GM21576 (cell line): ENCODE measurements at regions not wholly inside any gene's neighbourhood (a gene's known extent, or its start where the extent isn't known, plus 50 kb on each side); places are given as distances from the start of the nearest gene placed in this dataset.
"Not testable (repeated sequence)": the region's sequence is repeated elsewhere in the genome, so short reads cannot be mapped to it uniquely, and the experiment has no call there.

ENCODE experiments used
- ATAC-seq: cut with Tn5 transposase; IDR thresholded peaks from one replicate; pipeline ENCODE4 v1.9.1; 2021; ENCODE audit warnings: mild to moderate bottlenecking, moderate library complexity; ENCODE audit not compliant: unreplicated experiment

DNA sequence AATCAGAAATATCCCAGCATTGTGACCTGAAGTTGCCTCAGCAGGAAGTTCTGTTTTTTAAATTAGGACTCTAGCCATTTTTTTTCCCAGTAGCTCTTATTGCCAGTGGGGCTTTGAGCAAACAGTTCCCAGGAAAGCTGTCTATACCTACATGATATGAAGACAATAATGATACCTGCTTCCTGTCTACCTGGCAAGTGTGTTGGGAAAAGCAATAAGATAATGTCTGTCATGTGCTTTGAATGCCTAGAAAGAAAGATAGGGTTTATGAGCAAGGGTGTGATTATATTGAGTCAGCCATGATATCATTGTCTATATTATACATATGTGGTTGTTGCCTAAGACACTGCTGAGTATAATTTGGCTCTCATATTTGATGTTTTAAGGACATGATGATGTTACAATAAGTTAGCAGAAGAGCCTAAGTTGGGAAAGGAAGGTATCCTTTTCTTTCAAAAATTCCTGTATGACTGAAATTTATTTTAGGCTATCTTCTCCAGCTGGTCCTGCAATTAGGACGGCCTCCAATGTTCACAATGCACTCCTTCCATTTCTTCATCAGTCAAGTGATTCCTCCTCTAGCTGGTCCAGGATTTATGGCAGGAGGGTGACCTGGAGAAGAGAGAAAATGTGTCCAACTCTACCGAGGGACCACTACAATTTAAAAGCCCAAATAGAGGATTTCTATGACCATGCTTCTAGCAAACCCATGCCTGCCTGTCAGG, 99.6 kb upstream of the CDC42BPA start:
- no peak for ATAC-seq

GRCh38 chr1:227416156-227416830, 98.0 kb upstream of the CDC42BPA start:
- ATAC-seq: no peak

- ATAC-seq: no peak
These were observed 97.0 kb upstream of the CDC42BPA start for GRCh38 chr1:227415115-227415790.

DNA sequence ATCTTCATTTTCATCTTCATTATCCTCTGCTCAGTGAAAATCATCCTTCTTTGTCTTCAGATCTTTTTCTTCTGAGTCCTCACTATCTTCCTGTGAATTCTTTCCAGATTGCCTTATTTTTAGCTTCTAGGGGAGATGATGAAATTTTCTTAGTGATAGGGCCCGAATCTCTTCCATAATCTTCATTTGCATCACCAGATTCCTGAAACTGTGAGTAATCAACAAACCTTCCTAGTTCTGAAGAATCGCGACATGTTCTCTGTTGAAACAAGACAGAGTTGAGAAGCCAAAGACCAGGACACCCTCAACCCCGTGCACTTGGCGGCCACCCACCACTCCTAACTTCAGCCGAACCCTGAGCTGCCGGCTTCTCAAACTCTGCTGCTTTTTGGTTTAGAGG, 92.8 kb upstream of the CDC42BPA start:
- ATAC-seq: no peak

DNA sequence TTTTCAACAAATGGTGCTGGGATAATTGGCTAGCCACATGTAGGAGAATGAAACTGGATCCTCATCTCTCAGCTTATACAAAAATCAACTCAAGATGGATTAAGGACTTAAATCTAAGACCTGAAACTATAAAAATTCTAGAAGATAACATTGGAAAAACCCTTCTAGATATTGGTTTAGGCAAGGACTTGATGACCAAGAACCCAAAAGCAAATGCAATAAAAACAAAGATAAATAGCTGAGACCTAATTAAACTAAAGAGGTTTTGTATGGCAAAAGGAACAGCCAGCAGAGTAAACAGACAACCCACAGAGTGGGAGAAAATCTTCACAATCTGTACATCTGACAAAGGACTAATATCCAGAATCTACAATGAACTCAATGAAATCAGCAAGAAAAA, 88.0 kb upstream of the CDC42BPA start:
- ATAC-seq: not testable (repeated sequence)

DNA sequence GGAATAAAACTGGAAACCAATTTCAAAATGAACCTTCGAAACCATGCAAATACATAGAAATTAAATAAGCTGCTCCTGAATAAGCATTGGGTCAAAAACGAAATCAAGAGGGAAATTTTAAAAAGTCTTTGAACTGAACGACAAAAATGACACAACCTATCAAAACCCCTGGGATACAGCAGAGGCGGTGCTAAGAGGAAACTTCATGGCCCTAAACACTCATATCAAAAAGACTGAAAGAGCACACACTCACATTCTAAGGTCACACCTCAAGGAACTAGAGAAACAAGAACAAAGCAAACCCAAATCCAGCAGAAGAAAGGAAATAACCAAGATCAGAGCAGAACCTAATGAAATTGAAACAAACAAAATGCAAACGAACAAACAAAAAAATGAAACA, 85.2 kb upstream of the CDC42BPA start:
- no peak for ATAC-seq

DNA sequence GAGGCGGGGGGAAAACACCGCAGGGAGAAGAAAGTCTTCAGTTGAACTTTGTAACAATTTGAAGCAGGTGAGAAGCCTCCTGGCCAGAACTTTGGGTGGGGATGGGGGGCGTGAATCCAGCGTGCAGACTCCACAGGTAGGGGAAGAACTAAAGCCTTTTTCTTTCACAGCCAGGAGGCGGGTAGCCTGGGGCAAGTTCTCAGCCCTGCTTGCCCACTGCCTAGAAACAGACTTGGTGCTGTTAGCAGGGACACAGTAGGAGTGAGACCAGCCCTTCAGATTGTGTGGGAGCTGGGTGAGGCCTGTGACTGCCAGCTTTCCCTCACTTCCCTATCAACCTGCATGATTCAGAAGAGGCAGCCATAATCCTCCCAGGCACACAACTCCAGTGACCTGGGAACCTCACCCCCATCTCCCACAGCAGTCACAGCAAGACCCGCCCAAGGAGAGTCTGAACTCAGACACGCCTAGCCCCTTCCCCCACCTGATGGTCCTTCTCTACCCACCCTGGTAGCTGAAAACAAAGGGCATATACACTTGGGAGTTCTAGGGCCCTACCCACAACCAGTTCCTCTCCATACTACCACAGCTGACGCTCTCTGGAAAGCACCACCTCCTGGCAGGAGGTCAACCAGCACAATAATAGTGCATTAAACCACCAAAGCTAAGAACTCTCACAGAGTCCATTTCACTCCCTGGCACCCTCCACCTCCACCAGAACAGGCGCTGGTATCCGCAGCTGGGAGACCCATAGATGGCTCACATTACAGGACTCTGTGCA, 83.5 kb upstream of the CDC42BPA start:
- ATAC-seq: no peak

- no peak for ATAC-seq
These were observed 80.9 kb upstream of the CDC42BPA start for GRCh38 chr1:227399152-227399730.

GRCh38 chr1:227397354-227397978, 79.2 kb upstream of the CDC42BPA start:
- ATAC-seq: no peak

- ATAC-seq: no peak
These were observed 78.5 kb upstream of the CDC42BPA start for GRCh38 chr1:227396539-227397353.

DNA sequence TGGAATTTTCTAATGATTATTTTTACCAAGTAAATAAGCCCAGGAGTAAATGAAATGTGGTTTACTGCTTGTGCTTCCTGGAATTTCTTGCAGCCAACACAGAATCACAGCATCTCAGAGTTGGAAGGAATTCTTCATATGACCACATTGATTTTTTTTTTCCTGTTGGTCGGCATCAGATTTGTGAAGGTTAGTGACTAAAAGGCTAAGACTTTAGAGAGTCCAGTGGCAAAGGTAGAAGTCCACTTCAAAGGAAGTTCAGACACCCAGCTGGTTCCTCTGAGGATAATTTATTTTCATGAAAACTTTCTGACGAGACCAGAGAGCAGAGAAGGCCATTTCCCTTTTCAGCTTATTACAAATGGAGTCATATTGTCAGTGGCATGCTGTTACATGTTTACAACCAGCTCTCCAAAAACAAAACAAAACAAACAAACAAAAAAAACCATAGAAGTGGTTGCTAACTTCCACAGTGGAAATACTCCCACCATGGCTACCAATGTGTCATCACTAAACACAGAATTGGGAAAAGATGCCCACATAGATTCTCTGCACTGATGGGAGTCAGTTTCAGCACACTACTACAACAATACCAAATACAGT, 77.2 kb upstream of the CDC42BPA start:
- no peak for ATAC-seq

- ATAC-seq: no peak
These were observed 74.9 kb upstream of the CDC42BPA start for GRCh38 chr1:227392984-227393764.

DNA sequence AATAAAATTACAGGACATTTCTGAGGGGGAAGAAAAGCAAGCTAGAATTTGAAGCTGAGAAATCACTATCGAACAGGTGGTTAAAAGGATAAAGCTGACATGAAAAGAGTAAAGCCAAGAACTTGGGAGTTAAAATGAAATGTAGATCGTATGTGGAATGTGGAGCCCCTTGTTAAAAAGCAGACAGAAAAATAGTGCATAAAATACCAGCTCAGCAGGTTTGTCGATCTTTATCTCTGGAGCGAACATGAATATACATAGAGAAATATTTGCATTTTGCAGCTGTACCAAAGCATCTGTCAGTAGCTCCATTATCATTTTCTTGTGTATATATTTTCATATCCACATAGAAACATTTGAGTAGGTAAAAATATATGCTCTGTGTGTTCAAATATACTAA, 73.6 kb upstream of the CDC42BPA start:
- ATAC-seq: no peak

- no peak for ATAC-seq
These were observed 72.9 kb upstream of the CDC42BPA start for GRCh38 chr1:227391211-227391610.

GRCh38 chr1:227390525-227390924, 72.2 kb upstream of the CDC42BPA start:
- ATAC-seq: no peak

- no peak for ATAC-seq
These were observed 70.2 kb upstream of the CDC42BPA start for GRCh38 chr1:227388214-227389168.

- no peak for ATAC-seq
These were observed 61.2 kb upstream of the CDC42BPA start for GRCh38 chr1:227379555-227379892.
